DOHH2 (cell line): ENCODE measurements at regions not wholly inside any gene's neighbourhood (a gene's known extent, or its start where the extent isn't known, plus 50 kb on each side); places are given as distances from the start of the nearest gene placed in this dataset.

Experiments used
- CTCF ChIP-seq: fragments of 200-600 bp; sonication (generic); IDR thresholded peaks from one replicate; pipeline ENCODE4 v1.5.1; 2014; ENCODE audit warnings: antibody characterized with exemption, mild to moderate bottlenecking, low read depth, low read length; ENCODE audit not compliant: poor library complexity, severe bottlenecking
- EZH2phosphoT487 ChIP-seq: fragments of 200-600 bp; sonication (generic); IDR thresholded peaks from 2 replicates; pipeline ENCODE4 v1.6.1; 2017; ENCODE audit warnings: borderline replicate concordance, mild to moderate bottlenecking, antibody characterized with exemption, low read length, moderate library complexity, mixed read lengths

- TF ChIP-seq CTCF (no peak), EZH2phosphoT487 (no peak)
Measured at GRCh38 chr5:123722451-123722850, 210.5 kb downstream of the CSNK1G3 start.
